VCaP (cell line): ENCODE measurements at regions not wholly inside any gene's neighbourhood (a gene's known extent, or its start where the extent isn't known, plus 50 kb on each side); places are given as distances from the start of the nearest gene placed in this dataset.

ENCODE experiments used
- H3K27ac ChIP-seq: fragments of 450-650 bp; 2 replicates; pipeline ENCODE4 v1.5.1; 2017
- CTCF ChIP-seq: fragments of 450-650 bp; conservative IDR thresholded peaks from 2 replicates; pipeline ENCODE4 v1.5.1; 2017; ENCODE audit warnings: mild to moderate bottlenecking, moderate library complexity

GRCh38 chr6:103699769-103700168, 1160.0 kb downstream of the HACE1 start:
- H3K27ac ChIP-seq: no peak overlapping the region
- TF ChIP-seq CTCF: no peak

GRCh38 chr6:103687430-103687829, 1172.3 kb downstream of the HACE1 start:
- no peak for TF ChIP-seq CTCF
- no peak overlapping the region for H3K27ac ChIP-seq

GRCh38 chr6:103680116-103680515, 1179.6 kb downstream of the HACE1 start:
- no peak for TF ChIP-seq CTCF
- no peak overlapping the region for H3K27ac ChIP-seq

GRCh38 chr6:103677290-103677689, 1182.4 kb downstream of the HACE1 start:
- TF ChIP-seq CTCF: no peak
- H3K27ac ChIP-seq: no peak overlapping the region

GRCh38 chr6:103675807-103676406, 1183.8 kb downstream of the HACE1 start:
- H3K27ac ChIP-seq: no peak overlapping the region
- no peak for TF ChIP-seq CTCF

- TF ChIP-seq CTCF: no peak
- H3K27ac ChIP-seq: no peak overlapping the region
Measured at GRCh38 chr6:103674790-103675189, 1184.9 kb downstream of the HACE1 start.

- TF ChIP-seq CTCF: peak; percentile 46
- no peak overlapping the region for H3K27ac ChIP-seq
Measured at GRCh38 chr6:103672169-103672568, 1187.5 kb downstream of the HACE1 start.
